ENCODE measurements at regions not wholly inside any gene's neighbourhood (a gene's known extent, or its start where the extent isn't known, plus 50 kb on each side); places are given as distances from the start of the nearest gene placed in this dataset.

GRCh38 chr6:1025821-1026220, 286.1 kb upstream of the FOXQ1 start:
- H4K20me1 ChIP-seq (ENCODE audit: insufficient read depth) = no peaks in the 10 kb centered on the region
- DNase-seq = no peak
- H3K9me3 ChIP-seq = no peaks in the 10 kb centered on the region
- H3K27me3 ChIP-seq (ENCODE audit: insufficient read depth) = peaks cover 13% of the 10 kb centered on the region; the same call in 1 of the 2 replicates
- 11% methylated on average over 3 of the region's 3 CpGs for WGBS (ENCODE audit: low lambda C conversion rate)
- H3K4me2 ChIP-seq = no peak overlapping the region
- no peaks in the 10 kb centered on the region for H3K9me2 ChIP-seq
- H3K4me3 ChIP-seq (ENCODE audit: low read depth in 2 of 2, low read length in 1 of 2) = no peak overlapping the region
- no peak overlapping the region for H3K9ac ChIP-seq
- H3F3A ChIP-seq (replicated peaks; ENCODE audit: insufficient read depth) = no peaks in the 10 kb centered on the region
- ChIA-PET POLR2A (no interaction called here), CTCF (no interaction called here)
- no peaks in the 10 kb centered on the region for H3K4me1 ChIP-seq (ENCODE audit: control insufficient read depth in 1 of 2, insufficient read depth in 2 of 2, low read depth in 1 of 2, low read length in 1 of 2)
- H3K79me2 ChIP-seq (ENCODE audit: insufficient read depth) = no peaks in the 10 kb centered on the region
- TF ChIP-seq YY1 (IDR thresholded peaks at IDR 0.05; ENCODE audit: low read depth) (no peak), FOXM1 (IDR thresholded peaks at IDR 0.05; ENCODE audit: low read depth) (no peak)
- no peaks in the 10 kb centered on the region for H3K36me3 ChIP-seq (replicated peaks in 1 of 2; ENCODE audit: control insufficient read depth in 1 of 2, insufficient read depth in 2 of 2, low read length in 1 of 2)
- no peak overlapping the region for H3K27ac ChIP-seq (ENCODE audit: low read depth in 2 of 2, low read length in 1 of 2)
- no peak overlapping the region for H2AFZ ChIP-seq (ENCODE audit: low read depth)

DNA sequence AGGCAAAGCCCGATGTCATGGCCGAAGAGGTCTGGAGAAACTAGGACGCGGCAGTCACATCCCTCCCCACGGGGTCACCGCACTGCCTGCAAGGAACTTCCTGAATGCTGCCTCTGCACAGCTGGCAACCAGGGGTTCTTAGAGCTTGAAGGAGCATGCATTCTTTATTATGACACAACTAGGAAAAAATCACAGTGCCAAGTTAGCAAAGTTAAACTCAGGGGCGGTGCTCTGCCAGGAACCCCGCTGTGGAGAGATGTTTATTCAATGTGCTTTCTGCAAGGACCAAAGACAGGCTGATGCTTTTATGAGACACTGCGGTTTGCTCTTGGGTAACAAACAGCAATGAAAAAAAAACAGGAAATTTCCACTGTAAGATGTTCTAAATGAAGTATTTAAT, 287.3 kb upstream of the FOXQ1 start:
- H2AFZ ChIP-seq (ENCODE audit: low read depth) = no peak overlapping the region
- H3K4me1 ChIP-seq (ENCODE audit: control insufficient read depth in 1 of 2, insufficient read depth in 2 of 2, low read depth in 1 of 2, low read length in 1 of 2) = no peaks in the 10 kb centered on the region
- TF ChIP-seq CHD2 (IDR thresholded peaks at IDR 0.05; ENCODE audit: low read length, partially characterized antibody) = no peak
- no peak overlapping the region for H3K9ac ChIP-seq
- no peak overlapping the region for H3K27ac ChIP-seq (ENCODE audit: low read depth in 2 of 2, low read length in 1 of 2)
- no peaks in the 10 kb centered on the region for H3K9me3 ChIP-seq
- no peaks in the 10 kb centered on the region for H3K36me3 ChIP-seq (replicated peaks in 1 of 2; ENCODE audit: control insufficient read depth in 1 of 2, insufficient read depth in 2 of 2, low read length in 1 of 2)
- no peaks in the 10 kb centered on the region for H3K9me2 ChIP-seq
- no peak overlapping the region for H3K4me2 ChIP-seq
- ChIA-PET CTCF (no interaction called here), POLR2A (no interaction called here)
- H3K27me3 ChIP-seq (ENCODE audit: insufficient read depth) = peaks cover 13% of the 10 kb centered on the region; the same call in 1 of the 2 replicates
- WGBS (ENCODE audit: low lambda C conversion rate) = 0% methylated on average over 9 of the region's 9 CpGs
- no peak overlapping the region for H3K4me3 ChIP-seq (ENCODE audit: low read depth in 2 of 2, low read length in 1 of 2)
- H3F3A ChIP-seq (replicated peaks; ENCODE audit: insufficient read depth) = no peaks in the 10 kb centered on the region
- DNase-seq = no peak
- no peaks in the 10 kb centered on the region for H3K79me2 ChIP-seq (ENCODE audit: insufficient read depth)
- H4K20me1 ChIP-seq (ENCODE audit: insufficient read depth) = no peaks in the 10 kb centered on the region

- H3K27ac ChIP-seq (ENCODE audit: low read depth in 2 of 2, low read length in 1 of 2) = no peak overlapping the region
- H3K79me2 ChIP-seq (ENCODE audit: insufficient read depth) = no peaks in the 10 kb centered on the region
- H4K20me1 ChIP-seq (ENCODE audit: insufficient read depth) = no peaks in the 10 kb centered on the region
- no peak for DNase-seq
- 5% methylated on average over 5 of the region's 6 CpGs for WGBS (ENCODE audit: low lambda C conversion rate)
- H3K36me3 ChIP-seq (replicated peaks in 1 of 2; ENCODE audit: control insufficient read depth in 1 of 2, insufficient read depth in 2 of 2, low read length in 1 of 2) = no peaks in the 10 kb centered on the region
- no peaks in the 10 kb centered on the region for H3K4me1 ChIP-seq (ENCODE audit: control insufficient read depth in 1 of 2, insufficient read depth in 2 of 2, low read depth in 1 of 2, low read length in 1 of 2)
- H3K9me2 ChIP-seq = no peaks in the 10 kb centered on the region
- H3F3A ChIP-seq (replicated peaks; ENCODE audit: insufficient read depth) = no peaks in the 10 kb centered on the region
- H3K9ac ChIP-seq = no peak overlapping the region
- TF ChIP-seq NFIC (IDR thresholded peaks at IDR 0.05; ENCODE audit: borderline replicate concordance) = no peak
- no peak for TF ChIP-seq EZH2phosphoT487 (IDR thresholded peaks at IDR 0.05; ENCODE audit: borderline replicate concordance, low read depth)
- no peak for TF ChIP-seq MXI1 (IDR thresholded peaks at IDR 0.05; ENCODE audit: low read depth, low read length)
- ChIA-PET POLR2A (no interaction called here), CTCF (no interaction called here)
- peaks cover 13% of the 10 kb centered on the region; the same call in 1 of the 2 replicates for H3K27me3 ChIP-seq (ENCODE audit: insufficient read depth)
- H2AFZ ChIP-seq (ENCODE audit: low read depth) = no peak overlapping the region
- no peak overlapping the region for H3K4me3 ChIP-seq (ENCODE audit: low read depth in 2 of 2, low read length in 1 of 2)
- no peak overlapping the region for H3K4me2 ChIP-seq
- H3K9me3 ChIP-seq = no peaks in the 10 kb centered on the region
Measured at GRCh38 chr6:1024161-1024560, 287.7 kb upstream of the FOXQ1 start.

GRCh38 chr6:1023229-1023628, 288.7 kb upstream of the FOXQ1 start:
- H3F3A ChIP-seq (replicated peaks; ENCODE audit: insufficient read depth) = no peaks in the 10 kb centered on the region
- no peaks in the 10 kb centered on the region for H3K79me2 ChIP-seq (ENCODE audit: insufficient read depth)
- WGBS (ENCODE audit: low lambda C conversion rate) = no CpG with 5 or more reads among the region's 4 CpGs
- H2AFZ ChIP-seq (ENCODE audit: low read depth) = no peak overlapping the region
- TF ChIP-seq NFIC (IDR thresholded peaks at IDR 0.05; ENCODE audit: borderline replicate concordance) = no peak
- TF ChIP-seq TAF1 (IDR thresholded peaks at IDR 0.05; ENCODE audit: borderline replicate concordance, low read depth, low read length) = no peak
- no peak for TF ChIP-seq MXI1 (IDR thresholded peaks at IDR 0.05; ENCODE audit: low read depth, low read length)
- CTCF ChIA-PET = no interaction called here
- no peaks in the 10 kb centered on the region for H3K4me1 ChIP-seq (ENCODE audit: control insufficient read depth in 1 of 2, insufficient read depth in 2 of 2, low read depth in 1 of 2, low read length in 1 of 2)
- POLR2A ChIA-PET = no interaction called here
- no peaks in the 10 kb centered on the region for H3K9me3 ChIP-seq
- no peaks in the 10 kb centered on the region for H3K9me2 ChIP-seq
- H3K27ac ChIP-seq (ENCODE audit: low read depth in 2 of 2, low read length in 1 of 2) = no peak overlapping the region
- no peaks in the 10 kb centered on the region for H4K20me1 ChIP-seq (ENCODE audit: insufficient read depth)
- H3K36me3 ChIP-seq (replicated peaks in 1 of 2; ENCODE audit: control insufficient read depth in 1 of 2, insufficient read depth in 2 of 2, low read length in 1 of 2) = no peaks in the 10 kb centered on the region
- no peak overlapping the region for H3K4me2 ChIP-seq
- no peak for DNase-seq
- H3K27me3 ChIP-seq (ENCODE audit: insufficient read depth) = peaks cover 13% of the 10 kb centered on the region; the same call in 1 of the 2 replicates
- no peak overlapping the region for H3K4me3 ChIP-seq (ENCODE audit: low read depth in 2 of 2, low read length in 1 of 2)
- H3K9ac ChIP-seq = no peak overlapping the region

Measured in SK-N-SH (cell line).